ENCODE measurements at regions not wholly inside any gene's neighbourhood (a gene's known extent, or its start where the extent isn't known, plus 50 kb on each side); places are given as distances from the start of the nearest gene placed in this dataset.

- no peak for TF ChIP-seq RAD21 (IDR thresholded peaks at IDR 0.05; ENCODE audit: low read depth)
- TF ChIP-seq REST (IDR thresholded peaks at IDR 0.05; ENCODE audit: low read depth): no peak
- no peak for TF ChIP-seq MAX (IDR thresholded peaks at IDR 0.05)
Measured at GRCh38 chr15:56806148-56806536, 72.8 kb upstream of the ZNF280D start.

- no peak for TF ChIP-seq TEAD4 (IDR thresholded peaks at IDR 0.05)
Measured at GRCh38 chr15:56805466-56806147, 72.3 kb upstream of the ZNF280D start.

GRCh38 chr15:56804938-56805337 lies 71.6 kb upstream of the ZNF280D start:
- TF ChIP-seq FOXM1 (IDR thresholded peaks at IDR 0.05; ENCODE audit: borderline replicate concordance, low read depth) (no peak), TAF1 (IDR thresholded peaks at IDR 0.05; ENCODE audit: low read depth) (no peak), YY1 (IDR thresholded peaks at IDR 0.05; ENCODE audit: low read depth) (no peak), CEBPB (IDR thresholded peaks at IDR 0.05) (no peak), EGR1 (IDR thresholded peaks at IDR 0.05) (no peak), ZBTB7A (IDR thresholded peaks at IDR 0.05; ENCODE audit: low read depth) (no peak), REST (IDR thresholded peaks at IDR 0.05; ENCODE audit: low read depth) (no peak)

GRCh38 chr15:56804279-56804678 lies 71.0 kb upstream of the ZNF280D start:
- TF ChIP-seq TCF12 (IDR thresholded peaks at IDR 0.05; ENCODE audit: low read depth): no peak

- TF ChIP-seq RAD21 (IDR thresholded peaks at IDR 0.05; ENCODE audit: low read depth) (no peak), NFIC (IDR thresholded peaks at IDR 0.05) (no peak), ZBTB7A (IDR thresholded peaks at IDR 0.05; ENCODE audit: low read depth) (no peak), REST (IDR thresholded peaks at IDR 0.05; ENCODE audit: low read depth) (no peak), MAX (IDR thresholded peaks at IDR 0.05) (no peak), USF1 (IDR thresholded peaks at IDR 0.05) (no peak), EP300 (IDR thresholded peaks at IDR 0.05; ENCODE audit: borderline replicate concordance) (no peak), CREB1 (IDR thresholded peaks at IDR 0.05; ENCODE audit: low read depth) (no peak), TAF1 (IDR thresholded peaks at IDR 0.05; ENCODE audit: low read depth) (no peak), TCF12 (IDR thresholded peaks at IDR 0.05; ENCODE audit: low read depth) (no peak), EGR1 (IDR thresholded peaks at IDR 0.05) (no peak), YY1 (IDR thresholded peaks at IDR 0.05; ENCODE audit: low read depth) (no peak), CEBPB (IDR thresholded peaks at IDR 0.05) (no peak), FOXM1 (IDR thresholded peaks at IDR 0.05; ENCODE audit: borderline replicate concordance, low read depth) (no peak), TEAD4 (IDR thresholded peaks at IDR 0.05) (no peak)
Measured at GRCh38 chr15:56802161-56802560, 68.9 kb upstream of the ZNF280D start.

GRCh38 chr15:56798639-56799038 lies 65.3 kb upstream of the ZNF280D start:
- TF ChIP-seq YY1 (IDR thresholded peaks at IDR 0.05; ENCODE audit: low read depth): no peak
